CD4-positive, alpha-beta T cell treated with Interferon gamma for 1 hour (primary cell): ENCODE measurements at regions not wholly inside any gene's neighbourhood (a gene's known extent, or its start where the extent isn't known, plus 50 kb on each side); places are given as distances from the start of the nearest gene placed in this dataset.
"Not testable (repeated sequence)": the region's sequence is repeated elsewhere in the genome, so short reads cannot be mapped to it uniquely, and the experiment has no call there.

ENCODE experiments used
- DNase-seq: peaks from one replicate; pipeline ENCODE4 v3.0.0-alpha.2; 2020

- DNase-seq = no peak
Observed at GRCh38 chr10:90975096-90975495, 54.2 kb upstream of the ANKRD1 start.

GRCh38 chr10:90977162-90977854 is 56.4 kb upstream of the ANKRD1 start:
- DNase-seq = no peak

- no peak for DNase-seq
Observed at GRCh38 chr10:90977855-90978486, 57.1 kb upstream of the ANKRD1 start.

- DNase-seq = no peak
Observed at GRCh38 chr10:90982406-90983008, 61.6 kb upstream of the ANKRD1 start.

GRCh38 chr10:90983914-90984549 is 63.1 kb upstream of the ANKRD1 start:
- DNase-seq = no peak

GRCh38 chr10:90984898-90985297 is 64.0 kb upstream of the ANKRD1 start:
- DNase-seq = no peak

GRCh38 chr10:90985321-90985933 is 64.5 kb upstream of the ANKRD1 start:
- DNase-seq = no peak

- no peak for DNase-seq
Observed at GRCh38 chr10:90986136-90986760, 65.4 kb upstream of the ANKRD1 start.

GRCh38 chr10:90986870-90987269 is 66.0 kb upstream of the ANKRD1 start:
- no peak for DNase-seq

GRCh38 chr10:90987383-90987782 is 66.5 kb upstream of the ANKRD1 start:
- DNase-seq = no peak

GRCh38 chr10:90988024-90988423 is 67.1 kb upstream of the ANKRD1 start:
- no peak for DNase-seq

- no peak for DNase-seq
Observed at GRCh38 chr10:90988802-90989201, 67.9 kb upstream of the ANKRD1 start.

- DNase-seq = no peak
Observed at GRCh38 chr10:90989378-90989777, 68.5 kb upstream of the ANKRD1 start.

- DNase-seq = no peak
Observed at GRCh38 chr10:90992462-90992861, 71.6 kb upstream of the ANKRD1 start.

- no peak for DNase-seq
Observed at GRCh38 chr10:90993340-90993739, 72.5 kb upstream of the ANKRD1 start.

GRCh38 chr10:90997670-90998069 is 76.8 kb upstream of the ANKRD1 start:
- DNase-seq = no peak

- DNase-seq = no peak
Observed at GRCh38 chr10:90998733-90999511, 78.0 kb upstream of the ANKRD1 start.

- DNase-seq = no peak
Observed at GRCh38 chr10:90999512-91000172, 78.8 kb upstream of the ANKRD1 start.

GRCh38 chr10:91000470-91000869 is 79.6 kb upstream of the ANKRD1 start:
- DNase-seq = no peak

GRCh38 chr10:91000985-91001384 is 80.1 kb upstream of the ANKRD1 start:
- DNase-seq = no peak

- no peak for DNase-seq
Observed at GRCh38 chr10:91002656-91003055, 81.8 kb upstream of the ANKRD1 start.

- DNase-seq = not testable (repeated sequence)
Observed at GRCh38 chr10:91003379-91003778, 82.5 kb upstream of the ANKRD1 start.
